PC-9 (cell line): ENCODE measurements at regions not wholly inside any gene's neighbourhood (a gene's known extent, or its start where the extent isn't known, plus 50 kb on each side); places are given as distances from the start of the nearest gene placed in this dataset.

Experiments used
- BruUV-seq: library from RNA; stranded (reverse); fragments of 400-500 nt; replicated peaks from 2 replicates; lab custom pipeline; 2021; lab: Mats Ljungman, UMichigan
- CTCF ChIA-PET: fragments of 300-600 bp; sonication (Branson Sonifier 250); formaldehyde crosslinking; loops from one replicate; lab custom pipeline; 2022; ENCODE audit warnings: antibody characterized with exemption; lab: Charles Lee
- POLR2A ChIA-PET: fragments of 300-600 bp; sonication (Branson Sonifier 250); formaldehyde crosslinking; loops from one replicate; lab custom pipeline; 2022; ENCODE audit warnings: antibody characterized with exemption; ENCODE audit not compliant: unreplicated experiment; lab: Charles Lee
- DNase-seq, 2 experiments: peaks; one replicate each; pipeline versions ENCODE4 v3.0.0 to v3.0.0-alpha.2; 2015 to 2022; ENCODE audit warnings: mixed read lengths in 1 of 2
- H2AFZ ChIP-seq: fragments of 200-600 bp; sonication (generic); 2 replicates; pipeline ENCODE4 v1.8.1; 2017; ENCODE audit warnings: antibody characterized with exemption
- H3F3A ChIP-seq: fragments of 200-600 bp; sonication (generic); 2 replicates; pipeline ENCODE4 v1.8.1; 2017; ENCODE audit warnings: antibody characterized with exemption, mild to moderate bottlenecking, low read depth; ENCODE audit not compliant: insufficient read depth
- H3K27ac ChIP-seq: fragments of 200-600 bp; sonication (generic); 2 replicates; pipeline ENCODE4 v1.6.1; 2016; ENCODE audit warnings: mixed run types
- H3K27me3 ChIP-seq: fragments of 200-600 bp; sonication (generic); 2 replicates; pipeline ENCODE4 v1.6.1; 2016; ENCODE audit warnings: low read depth, mixed run types; ENCODE audit not compliant: insufficient read depth
- H3K36me3 ChIP-seq: fragments of 200-600 bp; sonication (generic); 2 replicates; pipeline ENCODE4 v1.6.1; 2016; ENCODE audit warnings: low read depth, mixed run types
- H3K4me1 ChIP-seq: fragments of 200-600 bp; sonication (generic); replicated peaks from 2 replicates; pipeline ENCODE4 v1.6.1; 2016; ENCODE audit warnings: mixed run types; ENCODE audit not compliant: insufficient read depth
- H3K4me2 ChIP-seq: fragments of 200-600 bp; sonication (generic); 2 replicates; pipeline ENCODE4 v1.6.1; 2017; ENCODE audit warnings: mixed run types
- H3K4me3 ChIP-seq: fragments of 200-600 bp; sonication (generic); 2 replicates; pipeline ENCODE4 v1.6.1; 2016; ENCODE audit warnings: mixed run types
- H3K79me2 ChIP-seq: fragments of 200-600 bp; sonication (generic); 2 replicates; pipeline ENCODE4 v1.6.1; 2017; ENCODE audit warnings: low read depth, mixed run types
- H3K9me2 ChIP-seq: fragments of 200-600 bp; sonication (generic); 2 replicates; pipeline ENCODE4 v1.8.1; 2017; ENCODE audit warnings: mild to moderate bottlenecking; ENCODE audit not compliant: insufficient read depth
- H3K9me3 ChIP-seq: fragments of 200-600 bp; sonication (generic); 2 replicates; pipeline ENCODE4 v1.8.1; 2016; ENCODE audit warnings: low read depth; ENCODE audit not compliant: insufficient read depth
- H4K20me1 ChIP-seq: fragments of 200-600 bp; sonication (generic); 2 replicates; pipeline ENCODE4 v1.8.1; 2017; ENCODE audit not compliant: insufficient read depth
- EZH2 ChIP-seq: fragments of 200-600 bp; sonication (generic); IDR thresholded peaks from 2 replicates; pipeline ENCODE4 v1.8.0; 2017; ENCODE audit warnings: antibody characterized with exemption, low read depth
- intact Hi-C: fragments of 100-400 bp; cut with micrococcal nuclease; formaldehyde crosslinking; loops from one replicate; pipeline ENCODE4 v1.10.0; 2022; ENCODE audit not compliant: unreplicated experiment
- TF ChIP-seq, protein P1 (sequence below): fragments of 200-600 bp; sonication (generic); conservative IDR thresholded peaks from 2 replicates; pipeline ENCODE4 v1.6.1; 2017; ENCODE audit warnings: mixed run types, antibody characterized with exemption, mild to moderate bottlenecking, moderate library complexity

DNA sequence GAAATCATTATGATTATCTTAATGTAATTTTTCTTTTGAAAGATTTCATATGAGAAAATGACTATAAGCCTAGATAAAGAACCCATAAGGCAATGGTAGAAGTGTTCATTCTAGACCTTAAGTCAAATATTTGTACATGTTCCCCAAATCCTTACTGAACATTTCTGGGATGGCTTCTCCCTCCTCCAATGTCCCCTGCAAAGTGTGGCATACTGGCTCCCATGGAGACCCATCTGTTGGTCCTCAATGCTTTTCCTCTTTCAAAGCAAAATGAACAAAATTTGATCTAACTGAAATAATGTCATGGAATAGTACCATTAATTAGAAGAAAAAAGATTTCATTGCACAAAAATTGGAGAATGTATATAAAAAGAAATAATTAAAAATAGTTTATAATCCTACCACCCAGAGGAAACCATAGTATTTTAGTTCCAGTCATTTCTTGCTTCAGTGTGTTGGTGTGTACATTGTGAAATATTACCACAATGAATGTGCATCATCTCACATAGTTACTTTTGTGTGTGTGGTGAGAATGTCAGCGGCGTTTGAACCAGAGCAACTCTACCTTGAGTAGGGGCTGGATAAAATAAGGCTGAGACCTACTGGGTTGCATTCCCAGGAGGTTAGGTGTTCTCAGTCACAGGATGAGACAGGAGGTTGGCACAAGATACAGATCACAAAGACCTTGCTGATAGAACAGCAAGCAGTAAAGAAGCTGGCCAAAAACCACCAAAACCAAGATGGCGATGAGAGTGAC is 181.3 kb downstream of the UXS1 start:
- no peaks in the 10 kb centered on the region for H4K20me1 ChIP-seq
- no peaks in the 10 kb centered on the region for H3K9me3 ChIP-seq
- intact Hi-C loops, result no loop called here
- H3K4me3 ChIP-seq, result no peak overlapping the region
- 0 out of 2 replicates have a peak, but pooled peaks cover 10% of the 10 kb centered on the region for H3K27me3 ChIP-seq
- BruUV-seq, result no TSS peak
- H3F3A ChIP-seq, result no peaks in the 10 kb centered on the region
- POLR2A ChIA-PET, result no interaction called here
- no peaks in the 10 kb centered on the region for H3K36me3 ChIP-seq
- no peak for DNase-seq
- CTCF ChIA-PET, result no interaction called here
- no peak overlapping the region for H2AFZ ChIP-seq
- no peak overlapping the region for H3K27ac ChIP-seq
- no peak overlapping the region for H3K4me2 ChIP-seq
- H3K79me2 ChIP-seq, result no peaks in the 10 kb centered on the region
- H3K4me1 ChIP-seq, result no peaks in the 10 kb centered on the region
- TF ChIP-seq EZH2, result no peak
- TF ChIP-seq, protein P1, sequence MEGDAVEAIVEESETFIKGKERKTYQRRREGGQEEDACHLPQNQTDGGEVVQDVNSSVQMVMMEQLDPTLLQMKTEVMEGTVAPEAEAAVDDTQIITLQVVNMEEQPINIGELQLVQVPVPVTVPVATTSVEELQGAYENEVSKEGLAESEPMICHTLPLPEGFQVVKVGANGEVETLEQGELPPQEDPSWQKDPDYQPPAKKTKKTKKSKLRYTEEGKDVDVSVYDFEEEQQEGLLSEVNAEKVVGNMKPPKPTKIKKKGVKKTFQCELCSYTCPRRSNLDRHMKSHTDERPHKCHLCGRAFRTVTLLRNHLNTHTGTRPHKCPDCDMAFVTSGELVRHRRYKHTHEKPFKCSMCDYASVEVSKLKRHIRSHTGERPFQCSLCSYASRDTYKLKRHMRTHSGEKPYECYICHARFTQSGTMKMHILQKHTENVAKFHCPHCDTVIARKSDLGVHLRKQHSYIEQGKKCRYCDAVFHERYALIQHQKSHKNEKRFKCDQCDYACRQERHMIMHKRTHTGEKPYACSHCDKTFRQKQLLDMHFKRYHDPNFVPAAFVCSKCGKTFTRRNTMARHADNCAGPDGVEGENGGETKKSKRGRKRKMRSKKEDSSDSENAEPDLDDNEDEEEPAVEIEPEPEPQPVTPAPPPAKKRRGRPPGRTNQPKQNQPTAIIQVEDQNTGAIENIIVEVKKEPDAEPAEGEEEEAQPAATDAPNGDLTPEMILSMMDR, result no peak
- H3K9me2 ChIP-seq, result no peaks in the 10 kb centered on the region; the same call in 1 of the 2 replicates

DNA sequence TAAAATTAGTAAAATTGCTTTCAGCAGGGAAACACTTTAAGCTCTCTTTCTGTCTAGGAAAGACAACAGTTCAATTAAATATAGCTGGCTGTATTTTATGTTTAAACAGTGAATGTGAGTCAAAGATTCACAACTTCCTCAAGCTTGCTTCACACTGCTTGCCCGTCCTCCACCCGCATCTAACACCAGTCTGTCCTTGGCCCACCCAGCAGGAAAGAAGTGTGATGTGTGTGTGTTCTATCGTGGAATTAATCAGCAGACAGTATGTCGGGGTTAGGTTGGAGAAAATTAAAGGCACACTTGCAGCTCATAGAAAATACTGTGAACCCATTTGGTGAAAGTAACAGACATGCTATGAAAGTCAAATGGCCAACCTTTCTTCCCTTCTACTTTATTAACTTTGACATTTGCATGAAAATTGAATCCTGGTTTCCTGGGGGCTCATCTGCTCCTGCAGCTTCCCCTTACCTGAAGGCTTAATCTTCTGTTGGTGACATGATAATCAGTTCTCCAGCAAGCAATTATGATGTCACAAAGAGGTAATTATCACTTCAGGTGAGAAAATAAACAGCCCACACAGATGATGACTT is 182.0 kb downstream of the UXS1 start:
- intact Hi-C loops, result no loop called here
- no peaks in the 10 kb centered on the region for H3K4me1 ChIP-seq
- no peaks in the 10 kb centered on the region for H3K9me3 ChIP-seq
- H3K27ac ChIP-seq, result no peak overlapping the region
- H3K36me3 ChIP-seq, result no peaks in the 10 kb centered on the region
- no peak for TF ChIP-seq EZH2
- TF ChIP-seq, protein P1, result no peak
- BruUV-seq, result no TSS peak
- H3K79me2 ChIP-seq, result no peaks in the 10 kb centered on the region
- POLR2A ChIA-PET, result no interaction called here
- H3F3A ChIP-seq, result no peaks in the 10 kb centered on the region
- no peak overlapping the region for H3K4me2 ChIP-seq
- H3K27me3 ChIP-seq, result 0 out of 2 replicates have a peak, but pooled peaks cover 10% of the 10 kb centered on the region
- H3K9me2 ChIP-seq, result no peaks in the 10 kb centered on the region; the same call in 1 of the 2 replicates
- H3K4me3 ChIP-seq, result no peak overlapping the region
- no peak for DNase-seq
- no peak overlapping the region for H2AFZ ChIP-seq
- no peaks in the 10 kb centered on the region for H4K20me1 ChIP-seq
- CTCF ChIA-PET, result no interaction called here

DNA sequence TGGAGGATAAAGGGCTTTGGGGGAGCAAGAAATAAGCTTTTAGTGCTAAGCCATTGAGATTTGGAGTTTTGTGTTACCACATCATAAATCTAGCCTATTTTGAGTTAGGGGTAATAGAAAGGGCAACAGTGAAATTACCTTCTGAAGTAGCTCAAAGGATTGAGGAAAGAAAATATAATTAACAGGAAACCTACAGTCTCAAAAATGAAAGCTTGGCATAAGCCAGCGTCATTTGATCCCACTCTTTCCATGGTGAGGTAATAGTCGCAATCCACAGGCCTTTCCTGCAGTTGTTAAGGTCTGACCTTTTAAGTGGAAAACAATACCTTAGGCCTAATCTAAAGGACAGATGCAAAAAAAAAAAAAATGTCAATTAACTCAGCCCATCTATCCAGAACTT is 182.7 kb downstream of the UXS1 start:
- no peak overlapping the region for H3K4me3 ChIP-seq
- H3K27me3 ChIP-seq, result 0 out of 2 replicates have a peak, but pooled peaks cover 4% of the 10 kb centered on the region
- BruUV-seq, result no TSS peak
- H3F3A ChIP-seq, result no peaks in the 10 kb centered on the region
- no peak overlapping the region for H3K27ac ChIP-seq
- H3K9me3 ChIP-seq, result no peaks in the 10 kb centered on the region
- no peaks in the 10 kb centered on the region for H3K79me2 ChIP-seq
- no peak for DNase-seq
- H2AFZ ChIP-seq, result no peak overlapping the region
- POLR2A ChIA-PET, result no interaction called here
- H3K4me2 ChIP-seq, result no peak overlapping the region
- CTCF ChIA-PET, result no interaction called here
- no peaks in the 10 kb centered on the region for H3K36me3 ChIP-seq
- intact Hi-C loops, result no loop called here
- H4K20me1 ChIP-seq, result no peaks in the 10 kb centered on the region
- no peaks in the 10 kb centered on the region; the same call in 1 of the 2 replicates for H3K9me2 ChIP-seq
- H3K4me1 ChIP-seq, result no peaks in the 10 kb centered on the region
- TF ChIP-seq EZH2, result no peak
- TF ChIP-seq, protein P1, result no peak
